ENCODE measurements at regions not wholly inside any gene's neighbourhood (a gene's known extent, or its start where the extent isn't known, plus 50 kb on each side); places are given as distances from the start of the nearest gene placed in this dataset.

GRCh38 chr18:45498287-45498658 is 117.0 kb upstream of the SLC14A2 start:
- DNase-seq = no peak

- DNase-seq = no peak
Measured at GRCh38 chr18:45503990-45504389, 111.3 kb upstream of the SLC14A2 start.

- DNase-seq = no peak
Measured at GRCh38 chr18:45505497-45506206, 109.6 kb upstream of the SLC14A2 start.

- DNase-seq = no peak
Measured at GRCh38 chr18:45506951-45507350, 108.3 kb upstream of the SLC14A2 start.

- no peak for DNase-seq
Measured at GRCh38 chr18:45509535-45509934, 105.7 kb upstream of the SLC14A2 start.

- DNase-seq = no peak
Measured at GRCh38 chr18:45510656-45511055, 104.6 kb upstream of the SLC14A2 start.

- DNase-seq = no peak
Measured at GRCh38 chr18:45512363-45512953, 102.8 kb upstream of the SLC14A2 start.

GRCh38 chr18:45517181-45517741 is 98.0 kb upstream of the SLC14A2 start:
- peak; percentile 51 for DNase-seq

- DNase-seq = no peak
Measured at GRCh38 chr18:45518311-45519155, 96.7 kb upstream of the SLC14A2 start.

- no peak for DNase-seq
Measured at GRCh38 chr18:45519411-45520280, 95.6 kb upstream of the SLC14A2 start.

- no peak for DNase-seq
Measured at GRCh38 chr18:45521136-45521535, 94.1 kb upstream of the SLC14A2 start.

- no peak for DNase-seq
Measured at GRCh38 chr18:45521777-45522176, 93.5 kb upstream of the SLC14A2 start.

- no peak for DNase-seq
Measured at GRCh38 chr18:45522371-45522770, 92.9 kb upstream of the SLC14A2 start.

- no peak for DNase-seq
Measured at GRCh38 chr18:45525301-45525700, 90.0 kb upstream of the SLC14A2 start.

GRCh38 chr18:45526114-45526841 is 89.0 kb upstream of the SLC14A2 start:
- DNase-seq = no peak

- DNase-seq = no peak
Measured at GRCh38 chr18:45527891-45528290, 87.4 kb upstream of the SLC14A2 start.

GRCh38 chr18:45528712-45529336 is 86.5 kb upstream of the SLC14A2 start:
- DNase-seq = no peak

- no peak for DNase-seq
Measured at GRCh38 chr18:45538444-45538843, 76.8 kb upstream of the SLC14A2 start.

- DNase-seq = no peak
Measured at GRCh38 chr18:45539491-45539891, 75.8 kb upstream of the SLC14A2 start.

- no peak for DNase-seq
Measured at GRCh38 chr18:45540125-45540524, 75.2 kb upstream of the SLC14A2 start.

GRCh38 chr18:45541421-45541820 is 73.9 kb upstream of the SLC14A2 start:
- DNase-seq = no peak
